Suppressor macrophage treated with lipopolysaccharide for 1 hour (primary cell): ENCODE measurements at regions not wholly inside any gene's neighbourhood (a gene's known extent, or its start where the extent isn't known, plus 50 kb on each side); places are given as distances from the start of the nearest gene placed in this dataset.

Experiments
- DNase-seq, 3 donors: peaks; one replicate each; pipeline ENCODE4 v3.0.0-alpha.2; 2020 to 2022

GRCh38 chr20:39524371-39524911, 562.3 kb downstream of the DHX35 start:
- peak in 2 of 3 donors; percentile 9 to 27 for DNase-seq

- no peak for DNase-seq
These were observed 561.3 kb downstream of the DHX35 start for GRCh38 chr20:39523405-39523804.

- DNase-seq, result no peak
These were observed 556.5 kb downstream of the DHX35 start for GRCh38 chr20:39518654-39519053.

- DNase-seq, result peak in 1 of 3 donors; percentile 1
These were observed 554.8 kb downstream of the DHX35 start for GRCh38 chr20:39516964-39517363.

GRCh38 chr20:39504710-39505094, 542.6 kb downstream of the DHX35 start:
- no peak for DNase-seq

- DNase-seq, result no peak
These were observed 542.0 kb downstream of the DHX35 start for GRCh38 chr20:39503902-39504709.

- no peak for DNase-seq
These were observed 530.2 kb downstream of the DHX35 start for GRCh38 chr20:39492223-39492797.

GRCh38 chr20:39491711-39492110, 529.6 kb downstream of the DHX35 start:
- no peak for DNase-seq

GRCh38 chr20:39489986-39490560, 527.9 kb downstream of the DHX35 start:
- DNase-seq, result no peak

GRCh38 chr20:39480276-39481043, 518.3 kb downstream of the DHX35 start:
- DNase-seq, result no peak

GRCh38 chr20:39479196-39479810, 517.2 kb downstream of the DHX35 start:
- no peak for DNase-seq

- no peak for DNase-seq
These were observed 512.7 kb downstream of the DHX35 start for GRCh38 chr20:39474879-39475278.

- no peak for DNase-seq
These were observed 511.4 kb downstream of the DHX35 start for GRCh38 chr20:39473536-39473935.

GRCh38 chr20:39468703-39469102, 506.6 kb downstream of the DHX35 start:
- DNase-seq, result no peak

- no peak for DNase-seq
These were observed 502.1 kb downstream of the DHX35 start for GRCh38 chr20:39464238-39464637.

- no peak for DNase-seq
These were observed 500.3 kb downstream of the DHX35 start for GRCh38 chr20:39462416-39462945.

GRCh38 chr20:39458452-39458851, 496.3 kb downstream of the DHX35 start:
- DNase-seq, result no peak

GRCh38 chr20:39453890-39454289, 491.7 kb downstream of the DHX35 start:
- no peak for DNase-seq

- DNase-seq, result no peak
These were observed 490.6 kb downstream of the DHX35 start for GRCh38 chr20:39452583-39453340.

- no peak for DNase-seq
These were observed 489.2 kb downstream of the DHX35 start for GRCh38 chr20:39451386-39451785.

- no peak for DNase-seq
These were observed 484.3 kb downstream of the DHX35 start for GRCh38 chr20:39446397-39446796.

GRCh38 chr20:39445095-39445494, 483.0 kb downstream of the DHX35 start:
- no peak for DNase-seq
